ENCODE measurements at regions not wholly inside any gene's neighbourhood (a gene's known extent, or its start where the extent isn't known, plus 50 kb on each side); places are given as distances from the start of the nearest gene placed in this dataset.

DNA sequence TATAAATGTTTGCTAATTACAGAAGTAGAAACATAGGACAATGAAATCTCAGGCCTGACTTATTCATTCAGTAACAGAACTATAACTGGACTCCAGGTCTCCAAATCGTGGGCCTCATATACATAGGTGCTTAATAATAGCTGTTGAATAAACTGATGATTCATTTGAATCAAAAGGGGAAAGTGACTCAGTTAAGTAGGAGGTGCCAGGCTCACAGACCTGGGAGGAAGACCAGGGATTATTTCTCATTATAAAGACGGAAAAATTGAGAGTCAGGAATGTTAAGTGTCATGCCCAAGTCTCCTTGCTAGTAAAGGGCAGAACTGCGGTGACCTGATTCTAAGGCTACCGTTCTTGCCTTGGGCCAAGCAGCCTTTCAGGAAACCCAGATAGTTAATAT, 131.5 kb downstream of the HS3ST1 start (continued):
- TF ChIP-seq JUND (IDR thresholded peaks at IDR 0.05) (peak; percentile 81), YY1 (IDR thresholded peaks at IDR 0.05; ENCODE audit: extremely low read depth, insufficient replicate concordance, low read depth, low read length) (no peak), CBX3 (IDR thresholded peaks at IDR 0.05; ENCODE audit: low read depth) (no peak; the same call in 1 of the 2 replicates), FOSL1 (IDR thresholded peaks at IDR 0.05; ENCODE audit: low read depth) (peak; percentile 90), TCF7L2 (IDR thresholded peaks at IDR 0.05; ENCODE audit: borderline replicate concordance, extremely low read depth, insufficient read depth, insufficient read length) (no peak)
- TF ChIP-seq, protein P1, sequence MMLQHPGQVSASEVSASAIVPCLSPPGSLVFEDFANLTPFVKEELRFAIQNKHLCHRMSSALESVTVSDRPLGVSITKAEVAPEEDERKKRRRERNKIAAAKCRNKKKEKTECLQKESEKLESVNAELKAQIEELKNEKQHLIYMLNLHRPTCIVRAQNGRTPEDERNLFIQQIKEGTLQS (IDR thresholded peaks at IDR 0.05), result 0 out of 2 replicates have a peak, but pooled peaks have one; percentile 38
- TF ChIP-seq, protein P2, sequence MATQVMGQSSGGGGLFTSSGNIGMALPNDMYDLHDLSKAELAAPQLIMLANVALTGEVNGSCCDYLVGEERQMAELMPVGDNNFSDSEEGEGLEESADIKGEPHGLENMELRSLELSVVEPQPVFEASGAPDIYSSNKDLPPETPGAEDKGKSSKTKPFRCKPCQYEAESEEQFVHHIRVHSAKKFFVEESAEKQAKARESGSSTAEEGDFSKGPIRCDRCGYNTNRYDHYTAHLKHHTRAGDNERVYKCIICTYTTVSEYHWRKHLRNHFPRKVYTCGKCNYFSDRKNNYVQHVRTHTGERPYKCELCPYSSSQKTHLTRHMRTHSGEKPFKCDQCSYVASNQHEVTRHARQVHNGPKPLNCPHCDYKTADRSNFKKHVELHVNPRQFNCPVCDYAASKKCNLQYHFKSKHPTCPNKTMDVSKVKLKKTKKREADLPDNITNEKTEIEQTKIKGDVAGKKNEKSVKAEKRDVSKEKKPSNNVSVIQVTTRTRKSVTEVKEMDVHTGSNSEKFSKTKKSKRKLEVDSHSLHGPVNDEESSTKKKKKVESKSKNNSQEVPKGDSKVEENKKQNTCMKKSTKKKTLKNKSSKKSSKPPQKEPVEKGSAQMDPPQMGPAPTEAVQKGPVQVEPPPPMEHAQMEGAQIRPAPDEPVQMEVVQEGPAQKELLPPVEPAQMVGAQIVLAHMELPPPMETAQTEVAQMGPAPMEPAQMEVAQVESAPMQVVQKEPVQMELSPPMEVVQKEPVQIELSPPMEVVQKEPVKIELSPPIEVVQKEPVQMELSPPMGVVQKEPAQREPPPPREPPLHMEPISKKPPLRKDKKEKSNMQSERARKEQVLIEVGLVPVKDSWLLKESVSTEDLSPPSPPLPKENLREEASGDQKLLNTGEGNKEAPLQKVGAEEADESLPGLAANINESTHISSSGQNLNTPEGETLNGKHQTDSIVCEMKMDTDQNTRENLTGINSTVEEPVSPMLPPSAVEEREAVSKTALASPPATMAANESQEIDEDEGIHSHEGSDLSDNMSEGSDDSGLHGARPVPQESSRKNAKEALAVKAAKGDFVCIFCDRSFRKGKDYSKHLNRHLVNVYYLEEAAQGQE (IDR thresholded peaks at IDR 0.05; ENCODE audit: low read depth), result no peak

DNA sequence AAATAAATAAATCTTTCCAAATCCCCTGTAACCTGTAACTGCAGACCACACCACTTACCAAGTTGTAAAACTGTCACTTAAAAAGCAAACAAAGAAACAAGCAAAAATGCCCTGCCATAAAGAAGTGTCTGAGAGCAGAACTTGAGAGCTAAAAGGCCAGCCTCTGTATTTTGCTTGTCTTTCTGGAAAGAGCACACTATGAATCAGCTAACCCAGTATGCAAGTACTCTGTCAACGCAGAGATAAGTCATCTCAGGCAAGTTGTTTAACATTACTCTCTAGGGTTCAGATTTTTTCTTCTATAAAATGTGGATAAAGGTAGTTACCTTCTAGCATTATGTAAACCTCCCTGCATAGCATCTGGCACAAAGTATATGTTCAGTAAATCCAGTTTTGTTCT, 134.8 kb downstream of the HS3ST1 start:
- Histone ChIP-seq H3K4me2 (ENCODE audit: low read length) (no peak overlapping the region), H3K9ac (ENCODE audit: low read length) (no peak overlapping the region), H4K20me1 (ENCODE audit: insufficient read depth) (no peaks in the 10 kb centered on the region), H3K79me2 (ENCODE audit: insufficient read depth, low read length) (no peaks in the 10 kb centered on the region), H3K36me3 (ENCODE audit: control insufficient read depth in 1 of 2, insufficient read depth in 2 of 2, low read length in 2 of 2) (no peaks in the 10 kb centered on the region), H3K9me3 (ENCODE audit: control insufficient read depth in 1 of 2, insufficient read depth in 1 of 2, low read depth in 1 of 2, low read length in 2 of 2) (no peaks in the 10 kb centered on the region), H3K27ac (ENCODE audit: low read depth, low read length) (no peak overlapping the region), H3K4me1 (ENCODE audit: control insufficient read depth in 1 of 2, insufficient read depth in 2 of 2, low read length in 2 of 2) (peaks cover 9 to 15% of the 10 kb centered on the region in 2 experiments), H3K27me3 (ENCODE audit: insufficient read depth, low read length) (no peaks in the 10 kb centered on the region), H3K4me3 (replicated peaks in 1 of 2; ENCODE audit: low read depth in 1 of 2, low read length in 2 of 2) (no peak overlapping the region), H3K9me2 (ENCODE audit: insufficient read depth) (no peaks in the 10 kb centered on the region), H2AFZ (ENCODE audit: low read depth, low read length, poor library complexity, severe bottlenecking) (no peak overlapping the region)
- no peak for TF ChIP-seq SRF (IDR thresholded peaks at IDR 0.05; ENCODE audit: low read depth)
- TF ChIP-seq, protein P3, sequence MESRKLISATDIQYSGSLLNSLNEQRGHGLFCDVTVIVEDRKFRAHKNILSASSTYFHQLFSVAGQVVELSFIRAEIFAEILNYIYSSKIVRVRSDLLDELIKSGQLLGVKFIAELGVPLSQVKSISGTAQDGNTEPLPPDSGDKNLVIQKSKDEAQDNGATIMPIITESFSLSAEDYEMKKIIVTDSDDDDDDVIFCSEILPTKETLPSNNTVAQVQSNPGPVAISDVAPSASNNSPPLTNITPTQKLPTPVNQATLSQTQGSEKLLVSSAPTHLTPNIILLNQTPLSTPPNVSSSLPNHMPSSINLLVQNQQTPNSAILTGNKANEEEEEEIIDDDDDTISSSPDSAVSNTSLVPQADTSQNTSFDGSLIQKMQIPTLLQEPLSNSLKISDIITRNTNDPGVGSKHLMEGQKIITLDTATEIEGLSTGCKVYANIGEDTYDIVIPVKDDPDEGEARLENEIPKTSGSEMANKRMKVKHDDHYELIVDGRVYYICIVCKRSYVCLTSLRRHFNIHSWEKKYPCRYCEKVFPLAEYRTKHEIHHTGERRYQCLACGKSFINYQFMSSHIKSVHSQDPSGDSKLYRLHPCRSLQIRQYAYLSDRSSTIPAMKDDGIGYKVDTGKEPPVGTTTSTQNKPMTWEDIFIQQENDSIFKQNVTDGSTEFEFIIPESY (IDR thresholded peaks at IDR 0.05; ENCODE audit: extremely low read depth, insufficient replicate concordance, low read length), result no peak
- TF ChIP-seq CBX3 (IDR thresholded peaks at IDR 0.05; ENCODE audit: low read depth), result no peak
- TF ChIP-seq, protein P1 (IDR thresholded peaks at IDR 0.05), result no peak
- no peak for TF ChIP-seq POLR2AphosphoS5 (IDR thresholded peaks at IDR 0.05; ENCODE audit: low read depth, low read length)
- no peak for TF ChIP-seq EZH2phosphoT487 (IDR thresholded peaks at IDR 0.05; ENCODE audit: borderline replicate concordance)
- no peak for TF ChIP-seq CEBPB (IDR thresholded peaks at IDR 0.05; ENCODE audit: low read depth)
- TF ChIP-seq YY1 (IDR thresholded peaks at IDR 0.05; ENCODE audit: extremely low read depth, insufficient replicate concordance, low read depth, low read length), result no peak
- no peak for TF ChIP-seq ELF1 (IDR thresholded peaks at IDR 0.05; ENCODE audit: borderline replicate concordance, low read depth)
- no peak for TF ChIP-seq POLR2A (IDR thresholded peaks at IDR 0.05; ENCODE audit: borderline replicate concordance, extremely low read depth, insufficient read depth, insufficient read length)
- TF ChIP-seq, protein P4, sequence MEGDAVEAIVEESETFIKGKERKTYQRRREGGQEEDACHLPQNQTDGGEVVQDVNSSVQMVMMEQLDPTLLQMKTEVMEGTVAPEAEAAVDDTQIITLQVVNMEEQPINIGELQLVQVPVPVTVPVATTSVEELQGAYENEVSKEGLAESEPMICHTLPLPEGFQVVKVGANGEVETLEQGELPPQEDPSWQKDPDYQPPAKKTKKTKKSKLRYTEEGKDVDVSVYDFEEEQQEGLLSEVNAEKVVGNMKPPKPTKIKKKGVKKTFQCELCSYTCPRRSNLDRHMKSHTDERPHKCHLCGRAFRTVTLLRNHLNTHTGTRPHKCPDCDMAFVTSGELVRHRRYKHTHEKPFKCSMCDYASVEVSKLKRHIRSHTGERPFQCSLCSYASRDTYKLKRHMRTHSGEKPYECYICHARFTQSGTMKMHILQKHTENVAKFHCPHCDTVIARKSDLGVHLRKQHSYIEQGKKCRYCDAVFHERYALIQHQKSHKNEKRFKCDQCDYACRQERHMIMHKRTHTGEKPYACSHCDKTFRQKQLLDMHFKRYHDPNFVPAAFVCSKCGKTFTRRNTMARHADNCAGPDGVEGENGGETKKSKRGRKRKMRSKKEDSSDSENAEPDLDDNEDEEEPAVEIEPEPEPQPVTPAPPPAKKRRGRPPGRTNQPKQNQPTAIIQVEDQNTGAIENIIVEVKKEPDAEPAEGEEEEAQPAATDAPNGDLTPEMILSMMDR (IDR thresholded peaks at IDR 0.05 in 2 of 3, conservative IDR thresholded peaks at IDR 0.05 in 1 of 3; ENCODE audit: borderline replicate concordance in 1 of 3, insufficient read depth in 1 of 3, low read depth in 2 of 3, low read length in 2 of 3), result no peak
- DNase-seq (ENCODE audit: low read depth, low spot score), result no peak
- RAD21 ChIA-PET (ENCODE audit: low non-redundant PET in 1 of 2, low total read pairs in 2 of 2, uncharacterized antibody in 2 of 2, unreplicated experiment in 2 of 2), result no interaction called here
- CTCF ChIA-PET, result no interaction called here
- no TSS peak for BruUV-seq (replicated peaks)
- POLR2A ChIA-PET, result no interaction called here
- intact Hi-C loops (cut with micrococcal nuclease), result no loop called here
- no peak for ATAC-seq
